ENCODE measurements at regions not wholly inside any gene's neighbourhood (a gene's known extent, or its start where the extent isn't known, plus 50 kb on each side); places are given as distances from the start of the nearest gene placed in this dataset.

GRCh38 chr9:86684148-86684547 is 263.2 kb downstream of the GAS1 start:
- TF ChIP-seq CTCF (IDR thresholded peaks at IDR 0.05) = no peak
- TF ChIP-seq EP300 (IDR thresholded peaks at IDR 0.05) = no peak
- TF ChIP-seq POLR2AphosphoS5 (IDR thresholded peaks at IDR 0.05) = no peak

All from esophagus muscularis mucosa (tissue), 4 donors.